HCT116 (cell line): ENCODE measurements at regions not wholly inside any gene's neighbourhood (a gene's known extent, or its start where the extent isn't known, plus 50 kb on each side); places are given as distances from the start of the nearest gene placed in this dataset.

ENCODE experiments used
- ATAC-seq: fragments of 200-7000 bp; cut with Tn5 transposase; 2 replicates; pipeline ENCODE4 v1.9.1; 2020; ENCODE audit warnings: mild to moderate bottlenecking, moderate library complexity
- BruUV-seq: library from RNA; stranded (reverse); fragments of 400-500 nt; replicated peaks from 2 replicates; lab custom pipeline; 2021; lab: Mats Ljungman, UMichigan
- CTCF ChIA-PET: fragments of 300-600 bp; sonication (Branson Sonifier 250); formaldehyde crosslinking; loops from one replicate; lab custom pipeline; 2021; ENCODE audit warnings: antibody characterized with exemption; lab: Charles Lee
- POLR2A ChIA-PET: fragments of 300-600, 350-600 bp; sonication (Branson Sonifier 250); formaldehyde crosslinking; loops from one replicate; lab custom pipeline; 2021; ENCODE audit warnings: antibody characterized with exemption; lab: Charles Lee
- RAD21 ChIA-PET, 2 experiments: fragments of 300-600 bp; sonication (Branson Sonifier 250); formaldehyde crosslinking; loops; one replicate each; lab custom pipeline; 2023; ENCODE audit warnings: low total read pairs in 2 of 2; ENCODE audit not compliant: uncharacterized antibody in 2 of 2, unreplicated experiment in 2 of 2, low non-redundant PET in 1 of 2; lab: Charles Lee
- DNase-seq: peaks from one replicate; pipeline ENCODE4 v3.0.0-alpha.2; 2010; ENCODE audit warnings: low read depth, low spot score
- H2AFZ ChIP-seq: fragments of 200-600 bp; shearing (Covaris generic), sonication (generic); 2 replicates; pipeline ENCODE4 v1.6.1; 2017; ENCODE audit warnings: low read depth, mixed run types, mixed read lengths, antibody characterized with exemption, low read length; ENCODE audit not compliant: poor library complexity, severe bottlenecking
- H3K27ac ChIP-seq: 2 replicates; pipeline ENCODE4 v1.5.1; 2012; ENCODE audit warnings: low read depth, low read length
- H3K27me3 ChIP-seq: fragments of 200-600 bp; sonication (generic); 2 replicates; pipeline ENCODE4 v1.6.1; 2016; ENCODE audit warnings: mixed run types, low read length, mixed read lengths; ENCODE audit not compliant: insufficient read depth
- H3K36me3 ChIP-seq, 2 experiments: fragments of 200-500 bp in 1 of 2; fragments of 200-600 bp in 1 of 2; sonication (Bioruptor generic) in 1 of 2; sonication (generic) in 1 of 2; 2 replicates each; pipeline versions ENCODE4 v1.5.1 to v1.6.1; 2014 to 2016; ENCODE audit warnings: low read length in 2 of 2, inconsistent platforms in 1 of 2, mixed read lengths in 1 of 2, mixed run types in 1 of 2; ENCODE audit not compliant: insufficient read depth in 2 of 2, control insufficient read depth in 1 of 2
- H3K4me1 ChIP-seq, 2 experiments: fragments of 200-600 bp in 1 of 2; sonication (generic) in 1 of 2; 2 replicates each; pipeline versions ENCODE4 v1.5.1 to v1.6.1; 2012 to 2017; ENCODE audit warnings: low read length in 2 of 2, inconsistent platforms in 1 of 2, mild to moderate bottlenecking in 1 of 2, mixed read lengths in 1 of 2, mixed run types in 1 of 2, moderate library complexity in 1 of 2; ENCODE audit not compliant: insufficient read depth in 2 of 2, control insufficient read depth in 1 of 2
- H3K4me2 ChIP-seq: fragments of 200-600 bp; sonication (generic); 2 replicates; pipeline ENCODE4 v1.6.1; 2017; ENCODE audit warnings: mixed run types, low read length, mixed read lengths
- H3K4me3 ChIP-seq, 2 experiments: fragments of 200-600 bp in 1 of 2; sonication (generic) in 1 of 2; replicated peaks in 1 of 2; 2 replicates each; pipeline ENCODE4 v1.5.1; 2011 to 2016; ENCODE audit warnings: low read length in 2 of 2, control low read depth in 1 of 2, low read depth in 1 of 2, mild to moderate bottlenecking in 1 of 2, mixed read lengths in 1 of 2, mixed run types in 1 of 2
- H3K79me2 ChIP-seq: fragments of 200-600 bp; sonication (generic); 2 replicates; pipeline ENCODE4 v1.6.1; 2017; ENCODE audit warnings: mild to moderate bottlenecking, mixed run types, low read length, moderate library complexity, mixed read lengths; ENCODE audit not compliant: insufficient read depth
- H3K9ac ChIP-seq: fragments of 200-600 bp; sonication (generic); 2 replicates; pipeline ENCODE4 v1.6.1; 2016; ENCODE audit warnings: low read length, mixed read lengths
- H3K9me2 ChIP-seq: fragments of 200-600 bp; sonication (generic), shearing (Covaris generic); 2 replicates; pipeline ENCODE4 v1.6.1; 2017; ENCODE audit warnings: mixed run types, mild to moderate bottlenecking, moderate library complexity; ENCODE audit not compliant: insufficient read depth
- H3K9me3 ChIP-seq, 2 experiments: fragments of 200-500 bp in 1 of 2; fragments of 200-600 bp in 1 of 2; sonication (Bioruptor generic) in 1 of 2; sonication (generic) in 1 of 2; 2 replicates each; pipeline ENCODE4 v1.6.1; 2014 to 2017; ENCODE audit warnings: low read length in 2 of 2, mixed read lengths in 2 of 2, inconsistent platforms in 1 of 2, low read depth in 1 of 2, mild to moderate bottlenecking in 1 of 2, mixed run types in 1 of 2, moderate library complexity in 1 of 2; ENCODE audit not compliant: control insufficient read depth in 1 of 2, insufficient read depth in 1 of 2
- H4K20me1 ChIP-seq: fragments of 200-600 bp; sonication (generic), shearing (Covaris generic); 2 replicates; pipeline ENCODE4 v1.6.1; 2017; ENCODE audit warnings: mixed run types, mild to moderate bottlenecking, moderate library complexity; ENCODE audit not compliant: insufficient read depth
- ATF3 ChIP-seq: IDR thresholded peaks from 2 replicates; pipeline ENCODE4 v1.6.1; 2012
- CBX3 ChIP-seq: IDR thresholded peaks from 2 replicates; pipeline ENCODE4 v1.6.1; 2012; ENCODE audit warnings: low read depth
- CTCF ChIP-seq, 3 experiments: fragments of 200-600 bp in 1 of 3; sonication (generic) in 1 of 3; IDR thresholded peaks in 2 of 3; conservative IDR thresholded peaks in 1 of 3; 2 replicates each; pipeline ENCODE4 v1.5.1; 2012 to 2017; ENCODE audit warnings: low read depth in 2 of 3, low read length in 2 of 3, antibody characterized with exemption in 1 of 3, borderline replicate concordance in 1 of 3, control low read depth in 1 of 3, mild to moderate bottlenecking in 1 of 3, mixed read lengths in 1 of 3, mixed run types in 1 of 3, moderate library complexity in 1 of 3; ENCODE audit not compliant: insufficient read depth in 1 of 3
- EGR1 ChIP-seq: IDR thresholded peaks from 2 replicates; pipeline ENCODE4 v1.6.1; 2012; ENCODE audit warnings: low read depth
- ELF1 ChIP-seq: IDR thresholded peaks from 2 replicates; pipeline ENCODE4 v1.6.1; 2012; ENCODE audit warnings: low read depth, borderline replicate concordance
- EZH2 ChIP-seq: fragments of 200-600 bp; sonication (generic); IDR thresholded peaks from 2 replicates; pipeline ENCODE4 v1.6.1; 2017; ENCODE audit warnings: antibody characterized with exemption, mixed run types
- EZH2phosphoT487 ChIP-seq: fragments of 200-600 bp; IDR thresholded peaks from 2 replicates; pipeline ENCODE4 v1.6.1; 2018; ENCODE audit warnings: antibody characterized with exemption, borderline replicate concordance
- FOSL1 ChIP-seq: IDR thresholded peaks from 2 replicates; pipeline ENCODE4 v1.6.1; 2012; ENCODE audit warnings: low read depth
- JUND ChIP-seq: IDR thresholded peaks from 2 replicates; pipeline ENCODE4 v1.6.1; 2012
- POLR2AphosphoS5 ChIP-seq: IDR thresholded peaks from 2 replicates; pipeline ENCODE4 v1.6.1; 2011; ENCODE audit warnings: mild to moderate bottlenecking, low read depth, low read length, moderate library complexity
- RAD21 ChIP-seq: IDR thresholded peaks from 2 replicates; pipeline ENCODE4 v1.6.1; 2012; ENCODE audit warnings: low read depth, mild to moderate bottlenecking
- SP1 ChIP-seq: IDR thresholded peaks from 2 replicates; pipeline ENCODE4 v1.6.1; 2012; ENCODE audit warnings: low read depth
- SRF ChIP-seq: IDR thresholded peaks from 2 replicates; pipeline ENCODE4 v1.6.1; 2012; ENCODE audit warnings: low read depth
- TCF7L2 ChIP-seq: IDR thresholded peaks from 2 replicates; pipeline ENCODE4 v1.7.0; 2011; ENCODE audit warnings: borderline replicate concordance, inconsistent platforms; ENCODE audit not compliant: insufficient read depth, insufficient read length; ENCODE audit errors: extremely low read depth
- YY1 ChIP-seq: IDR thresholded peaks from 2 replicates; pipeline ENCODE4 v1.6.1; 2011; ENCODE audit warnings: low read length, low read depth, moderate library complexity, mild to moderate bottlenecking; ENCODE audit not compliant: insufficient replicate concordance; ENCODE audit errors: extremely low read depth
- ZBTB33 ChIP-seq: IDR thresholded peaks from 2 replicates; pipeline ENCODE4 v1.6.1; 2011; ENCODE audit warnings: mild to moderate bottlenecking, low read length, moderate library complexity; ENCODE audit not compliant: insufficient replicate concordance; ENCODE audit errors: extremely low read depth
- ZNF274 ChIP-seq: fragments of 200-500 bp; sonication (Bioruptor generic); IDR thresholded peaks from 2 replicates; pipeline ENCODE4 v1.6.1; 2014; ENCODE audit warnings: mild to moderate bottlenecking, low read depth, low read length, inconsistent platforms
- intact Hi-C: fragments of 100-400 bp; cut with micrococcal nuclease; formaldehyde crosslinking; loops from 2 replicates; pipeline ENCODE4 v1.10.0; 2022
- TF ChIP-seq, protein P1 (sequence below): IDR thresholded peaks from 2 replicates; pipeline ENCODE4 v1.6.1; 2012; ENCODE audit warnings: low read depth
- TF ChIP-seq, protein P2 (sequence below): IDR thresholded peaks from 2 replicates; pipeline ENCODE4 v1.6.1; 2012

DNA sequence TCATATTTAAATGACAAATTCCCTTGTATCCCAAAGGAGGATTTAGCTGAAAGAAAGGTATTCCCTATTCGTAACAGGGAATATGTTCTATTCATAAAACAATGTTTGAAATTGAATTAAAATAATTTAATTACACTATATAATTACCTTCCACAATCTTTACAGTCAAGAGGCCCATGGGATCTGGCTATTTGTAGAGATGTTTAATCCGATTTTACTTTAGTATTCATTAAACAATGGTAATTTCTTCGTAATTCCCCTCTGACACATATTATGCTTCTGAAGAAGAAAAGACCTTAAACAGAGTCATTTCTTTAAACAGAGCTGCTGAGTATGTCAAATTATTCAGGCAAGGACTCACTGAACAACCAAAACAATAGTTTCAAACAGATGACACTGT, 98.8 kb downstream of the MAGEC1 start:
- BruUV-seq: no TSS peak
- ChIA-PET POLR2A (no interaction called here), RAD21 (no interaction called here), CTCF (no interaction called here)
- Histone ChIP-seq H3K27ac (no peak overlapping the region), H3K4me2 (no peak overlapping the region), H3K9me2 (no peaks in the 10 kb centered on the region), H2AFZ (no peak overlapping the region), H3K9ac (no peak overlapping the region), H3K36me3 (no peaks in the 10 kb centered on the region), H3K4me1 (no peaks in the 10 kb centered on the region), H3K4me3 (no peak overlapping the region), H4K20me1 (no peaks in the 10 kb centered on the region), H3K9me3 (no peaks in the 10 kb centered on the region), H3K79me2 (no peaks in the 10 kb centered on the region), H3K27me3 (no peaks in the 10 kb centered on the region)
- intact Hi-C loops: no loop called here
- TF ChIP-seq SRF (no peak), YY1 (no peak), ATF3 (no peak), TCF7L2 (no peak), ZNF274 (no peak), EGR1 (no peak), EZH2phosphoT487 (no peak), SP1 (no peak), JUND (no peak), CTCF (IDR thresholded peaks at IDR 0.05 in 2 of 3, conservative IDR thresholded peaks at IDR 0.05 in 1 of 3; ENCODE audit: borderline replicate concordance in 1 of 3, insufficient read depth in 1 of 3, low read depth in 2 of 3, low read length in 2 of 3) (no peak), ZBTB33 (no peak), EZH2 (no peak), POLR2AphosphoS5 (no peak), ELF1 (no peak), FOSL1 (no peak), CBX3 (no peak), RAD21 (no peak)
- TF ChIP-seq, protein P1, sequence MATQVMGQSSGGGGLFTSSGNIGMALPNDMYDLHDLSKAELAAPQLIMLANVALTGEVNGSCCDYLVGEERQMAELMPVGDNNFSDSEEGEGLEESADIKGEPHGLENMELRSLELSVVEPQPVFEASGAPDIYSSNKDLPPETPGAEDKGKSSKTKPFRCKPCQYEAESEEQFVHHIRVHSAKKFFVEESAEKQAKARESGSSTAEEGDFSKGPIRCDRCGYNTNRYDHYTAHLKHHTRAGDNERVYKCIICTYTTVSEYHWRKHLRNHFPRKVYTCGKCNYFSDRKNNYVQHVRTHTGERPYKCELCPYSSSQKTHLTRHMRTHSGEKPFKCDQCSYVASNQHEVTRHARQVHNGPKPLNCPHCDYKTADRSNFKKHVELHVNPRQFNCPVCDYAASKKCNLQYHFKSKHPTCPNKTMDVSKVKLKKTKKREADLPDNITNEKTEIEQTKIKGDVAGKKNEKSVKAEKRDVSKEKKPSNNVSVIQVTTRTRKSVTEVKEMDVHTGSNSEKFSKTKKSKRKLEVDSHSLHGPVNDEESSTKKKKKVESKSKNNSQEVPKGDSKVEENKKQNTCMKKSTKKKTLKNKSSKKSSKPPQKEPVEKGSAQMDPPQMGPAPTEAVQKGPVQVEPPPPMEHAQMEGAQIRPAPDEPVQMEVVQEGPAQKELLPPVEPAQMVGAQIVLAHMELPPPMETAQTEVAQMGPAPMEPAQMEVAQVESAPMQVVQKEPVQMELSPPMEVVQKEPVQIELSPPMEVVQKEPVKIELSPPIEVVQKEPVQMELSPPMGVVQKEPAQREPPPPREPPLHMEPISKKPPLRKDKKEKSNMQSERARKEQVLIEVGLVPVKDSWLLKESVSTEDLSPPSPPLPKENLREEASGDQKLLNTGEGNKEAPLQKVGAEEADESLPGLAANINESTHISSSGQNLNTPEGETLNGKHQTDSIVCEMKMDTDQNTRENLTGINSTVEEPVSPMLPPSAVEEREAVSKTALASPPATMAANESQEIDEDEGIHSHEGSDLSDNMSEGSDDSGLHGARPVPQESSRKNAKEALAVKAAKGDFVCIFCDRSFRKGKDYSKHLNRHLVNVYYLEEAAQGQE: no peak
- TF ChIP-seq, protein P2, sequence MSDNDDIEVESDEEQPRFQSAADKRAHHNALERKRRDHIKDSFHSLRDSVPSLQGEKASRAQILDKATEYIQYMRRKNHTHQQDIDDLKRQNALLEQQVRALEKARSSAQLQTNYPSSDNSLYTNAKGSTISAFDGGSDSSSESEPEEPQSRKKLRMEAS: no peak
- DNase-seq (no peak), ATAC-seq (no peak)
